ENCODE measurements at regions not wholly inside any gene's neighbourhood (a gene's known extent, or its start where the extent isn't known, plus 50 kb on each side); places are given as distances from the start of the nearest gene placed in this dataset.

DNA sequence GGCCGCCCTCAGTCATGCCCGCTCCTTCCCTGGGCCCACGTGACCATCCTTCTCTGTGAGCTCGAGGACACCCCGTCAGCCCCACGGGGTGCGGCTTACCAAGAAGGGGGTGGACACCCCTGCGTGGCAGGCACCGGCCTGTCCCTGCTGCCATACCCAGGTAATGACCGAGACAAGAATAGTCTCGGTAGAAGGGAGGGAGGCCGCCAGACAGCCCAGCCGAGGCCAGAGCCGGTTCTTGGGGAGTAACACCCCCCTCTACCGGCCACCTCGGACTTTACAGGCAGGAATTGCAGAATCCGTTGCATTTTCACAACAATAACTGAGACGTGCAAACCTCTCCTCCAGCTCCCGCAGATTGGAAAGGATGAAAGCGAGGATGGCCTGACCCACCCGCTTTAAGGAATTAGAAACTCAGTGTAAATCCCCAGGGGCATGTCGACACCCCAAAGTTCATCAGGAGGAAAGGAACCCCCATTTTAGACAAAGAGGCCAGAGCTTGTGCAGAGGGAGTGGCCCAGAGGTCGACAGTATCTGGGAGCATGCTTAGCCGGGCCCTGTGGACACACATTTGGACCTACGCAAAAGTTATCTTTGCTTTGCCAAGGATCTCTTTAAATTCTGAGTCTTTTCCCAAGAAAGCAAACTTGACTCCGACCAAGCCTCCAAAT, 60.1 kb upstream of the GLI2 start (continued):
- TF ChIP-seq, protein P1, sequence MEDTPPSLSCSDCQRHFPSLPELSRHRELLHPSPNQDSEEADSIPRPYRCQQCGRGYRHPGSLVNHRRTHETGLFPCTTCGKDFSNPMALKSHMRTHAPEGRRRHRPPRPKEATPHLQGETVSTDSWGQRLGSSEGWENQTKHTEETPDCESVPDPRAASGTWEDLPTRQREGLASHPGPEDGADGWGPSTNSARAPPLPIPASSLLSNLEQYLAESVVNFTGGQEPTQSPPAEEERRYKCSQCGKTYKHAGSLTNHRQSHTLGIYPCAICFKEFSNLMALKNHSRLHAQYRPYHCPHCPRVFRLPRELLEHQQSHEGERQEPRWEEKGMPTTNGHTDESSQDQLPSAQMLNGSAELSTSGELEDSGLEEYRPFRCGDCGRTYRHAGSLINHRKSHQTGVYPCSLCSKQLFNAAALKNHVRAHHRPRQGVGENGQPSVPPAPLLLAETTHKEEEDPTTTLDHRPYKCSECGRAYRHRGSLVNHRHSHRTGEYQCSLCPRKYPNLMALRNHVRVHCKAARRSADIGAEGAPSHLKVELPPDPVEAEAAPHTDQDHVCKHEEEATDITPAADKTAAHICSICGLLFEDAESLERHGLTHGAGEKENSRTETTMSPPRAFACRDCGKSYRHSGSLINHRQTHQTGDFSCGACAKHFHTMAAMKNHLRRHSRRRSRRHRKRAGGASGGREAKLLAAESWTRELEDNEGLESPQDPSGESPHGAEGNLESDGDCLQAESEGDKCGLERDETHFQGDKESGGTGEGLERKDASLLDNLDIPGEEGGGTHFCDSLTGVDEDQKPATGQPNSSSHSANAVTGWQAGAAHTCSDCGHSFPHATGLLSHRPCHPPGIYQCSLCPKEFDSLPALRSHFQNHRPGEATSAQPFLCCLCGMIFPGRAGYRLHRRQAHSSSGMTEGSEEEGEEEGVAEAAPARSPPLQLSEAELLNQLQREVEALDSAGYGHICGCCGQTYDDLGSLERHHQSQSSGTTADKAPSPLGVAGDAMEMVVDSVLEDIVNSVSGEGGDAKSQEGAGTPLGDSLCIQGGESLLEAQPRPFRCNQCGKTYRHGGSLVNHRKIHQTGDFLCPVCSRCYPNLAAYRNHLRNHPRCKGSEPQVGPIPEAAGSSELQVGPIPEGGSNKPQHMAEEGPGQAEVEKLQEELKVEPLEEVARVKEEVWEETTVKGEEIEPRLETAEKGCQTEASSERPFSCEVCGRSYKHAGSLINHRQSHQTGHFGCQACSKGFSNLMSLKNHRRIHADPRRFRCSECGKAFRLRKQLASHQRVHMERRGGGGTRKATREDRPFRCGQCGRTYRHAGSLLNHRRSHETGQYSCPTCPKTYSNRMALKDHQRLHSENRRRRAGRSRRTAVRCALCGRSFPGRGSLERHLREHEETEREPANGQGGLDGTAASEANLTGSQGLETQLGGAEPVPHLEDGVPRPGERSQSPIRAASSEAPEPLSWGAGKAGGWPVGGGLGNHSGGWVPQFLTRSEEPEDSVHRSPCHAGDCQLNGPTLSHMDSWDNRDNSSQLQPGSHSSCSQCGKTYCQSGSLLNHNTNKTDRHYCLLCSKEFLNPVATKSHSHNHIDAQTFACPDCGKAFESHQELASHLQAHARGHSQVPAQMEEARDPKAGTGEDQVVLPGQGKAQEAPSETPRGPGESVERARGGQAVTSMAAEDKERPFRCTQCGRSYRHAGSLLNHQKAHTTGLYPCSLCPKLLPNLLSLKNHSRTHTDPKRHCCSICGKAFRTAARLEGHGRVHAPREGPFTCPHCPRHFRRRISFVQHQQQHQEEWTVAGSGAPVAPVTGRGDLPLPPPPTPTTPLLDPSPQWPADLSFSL (CRISPR knock-in tag; IDR thresholded peaks at IDR 0.05), result no peak
- no peak for TF ChIP-seq HES4 (CRISPR knock-in tag; IDR thresholded peaks at IDR 0.05; ENCODE audit: borderline replicate concordance)
- no peak for TF ChIP-seq ZNF383 (CRISPR knock-in tag; IDR thresholded peaks at IDR 0.05; ENCODE audit: borderline replicate concordance)
- TF ChIP-seq FOSL1 (CRISPR knock-in tag; IDR thresholded peaks at IDR 0.05; ENCODE audit: borderline replicate concordance), result no peak
- TF ChIP-seq ZNF567 (CRISPR knock-in tag; IDR thresholded peaks at IDR 0.05; ENCODE audit: borderline replicate concordance), result no peak
- no peak for TF ChIP-seq MYNN (CRISPR knock-in tag; IDR thresholded peaks at IDR 0.05; ENCODE audit: low read depth)
- TF ChIP-seq ZNF850 (CRISPR knock-in tag; conservative IDR thresholded peaks at IDR 0.05), result no peak
- TF ChIP-seq SALL1 (CRISPR knock-in tag; IDR thresholded peaks at IDR 0.05), result peak; percentile 60; the same call in 1 of the 2 replicates
- TF ChIP-seq ZC3H13 (CRISPR knock-in tag; IDR thresholded peaks at IDR 0.05), result no peak
- TF ChIP-seq ZNF703 (CRISPR knock-in tag; IDR thresholded peaks at IDR 0.05; ENCODE audit: borderline replicate concordance), result no peak
- no peak for TF ChIP-seq HMG20B (CRISPR knock-in tag; conservative IDR thresholded peaks at IDR 0.05)
- 0 out of 2 replicates have a peak, but pooled peaks have one; percentile 58 for TF ChIP-seq HOXA5 (CRISPR knock-in tag; IDR thresholded peaks at IDR 0.05)
- TF ChIP-seq, protein P2, sequence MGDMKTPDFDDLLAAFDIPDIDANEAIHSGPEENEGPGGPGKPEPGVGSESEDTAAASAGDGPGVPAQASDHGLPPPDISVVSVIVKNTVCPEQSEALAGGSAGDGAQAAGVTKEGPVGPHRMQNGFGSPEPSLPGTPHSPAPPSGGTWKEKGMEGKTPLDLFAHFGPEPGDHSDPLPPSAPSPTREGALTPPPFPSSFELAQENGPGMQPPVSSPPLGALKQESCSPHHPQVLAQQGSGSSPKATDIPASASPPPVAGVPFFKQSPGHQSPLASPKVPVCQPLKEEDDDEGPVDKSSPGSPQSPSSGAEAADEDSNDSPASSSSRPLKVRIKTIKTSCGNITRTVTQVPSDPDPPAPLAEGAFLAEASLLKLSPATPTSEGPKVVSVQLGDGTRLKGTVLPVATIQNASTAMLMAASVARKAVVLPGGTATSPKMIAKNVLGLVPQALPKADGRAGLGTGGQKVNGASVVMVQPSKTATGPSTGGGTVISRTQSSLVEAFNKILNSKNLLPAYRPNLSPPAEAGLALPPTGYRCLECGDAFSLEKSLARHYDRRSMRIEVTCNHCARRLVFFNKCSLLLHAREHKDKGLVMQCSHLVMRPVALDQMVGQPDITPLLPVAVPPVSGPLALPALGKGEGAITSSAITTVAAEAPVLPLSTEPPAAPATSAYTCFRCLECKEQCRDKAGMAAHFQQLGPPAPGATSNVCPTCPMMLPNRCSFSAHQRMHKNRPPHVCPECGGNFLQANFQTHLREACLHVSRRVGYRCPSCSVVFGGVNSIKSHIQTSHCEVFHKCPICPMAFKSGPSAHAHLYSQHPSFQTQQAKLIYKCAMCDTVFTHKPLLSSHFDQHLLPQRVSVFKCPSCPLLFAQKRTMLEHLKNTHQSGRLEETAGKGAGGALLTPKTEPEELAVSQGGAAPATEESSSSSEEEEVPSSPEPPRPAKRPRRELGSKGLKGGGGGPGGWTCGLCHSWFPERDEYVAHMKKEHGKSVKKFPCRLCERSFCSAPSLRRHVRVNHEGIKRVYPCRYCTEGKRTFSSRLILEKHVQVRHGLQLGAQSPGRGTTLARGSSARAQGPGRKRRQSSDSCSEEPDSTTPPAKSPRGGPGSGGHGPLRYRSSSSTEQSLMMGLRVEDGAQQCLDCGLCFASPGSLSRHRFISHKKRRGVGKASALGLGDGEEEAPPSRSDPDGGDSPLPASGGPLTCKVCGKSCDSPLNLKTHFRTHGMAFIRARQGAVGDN (CRISPR knock-in tag; IDR thresholded peaks at IDR 0.05), result peak; percentile 41
- TF ChIP-seq IRF2 (CRISPR knock-in tag; IDR thresholded peaks at IDR 0.05), result no peak
- TF ChIP-seq ZNF121 (CRISPR knock-in tag; IDR thresholded peaks at IDR 0.05), result no peak
- TF ChIP-seq ZNF451 (CRISPR knock-in tag; IDR thresholded peaks at IDR 0.05), result no peak
- TF ChIP-seq ZNF768 (CRISPR knock-in tag; IDR thresholded peaks at IDR 0.05), result peak; percentile 31; the same call in 1 of the 2 replicates
- TF ChIP-seq, protein P3, sequence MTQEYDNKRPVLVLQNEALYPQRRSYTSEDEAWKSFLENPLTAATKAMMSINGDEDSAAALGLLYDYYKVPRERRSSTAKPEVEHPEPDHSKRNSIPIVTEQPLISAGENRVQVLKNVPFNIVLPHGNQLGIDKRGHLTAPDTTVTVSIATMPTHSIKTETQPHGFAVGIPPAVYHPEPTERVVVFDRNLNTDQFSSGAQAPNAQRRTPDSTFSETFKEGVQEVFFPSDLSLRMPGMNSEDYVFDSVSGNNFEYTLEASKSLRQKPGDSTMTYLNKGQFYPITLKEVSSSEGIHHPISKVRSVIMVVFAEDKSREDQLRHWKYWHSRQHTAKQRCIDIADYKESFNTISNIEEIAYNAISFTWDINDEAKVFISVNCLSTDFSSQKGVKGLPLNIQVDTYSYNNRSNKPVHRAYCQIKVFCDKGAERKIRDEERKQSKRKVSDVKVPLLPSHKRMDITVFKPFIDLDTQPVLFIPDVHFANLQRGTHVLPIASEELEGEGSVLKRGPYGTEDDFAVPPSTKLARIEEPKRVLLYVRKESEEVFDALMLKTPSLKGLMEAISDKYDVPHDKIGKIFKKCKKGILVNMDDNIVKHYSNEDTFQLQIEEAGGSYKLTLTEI (CRISPR knock-in tag; conservative IDR thresholded peaks at IDR 0.05), result no peak
